ENCODE measurements at regions not wholly inside any gene's neighbourhood (a gene's known extent, or its start where the extent isn't known, plus 50 kb on each side); places are given as distances from the start of the nearest gene placed in this dataset.

- TF ChIP-seq NFE2L1 (CRISPR knock-in tag; IDR thresholded peaks at IDR 0.05) = no peak
- TF ChIP-seq SOX15 (CRISPR knock-in tag; IDR thresholded peaks at IDR 0.05) = no peak
- TF ChIP-seq PREB (CRISPR knock-in tag; IDR thresholded peaks at IDR 0.05; ENCODE audit: borderline replicate concordance) = no peak
- no peak for TF ChIP-seq NR3C1 (CRISPR knock-in tag; conservative IDR thresholded peaks at IDR 0.05; ENCODE audit: low read depth)
- no peak for TF ChIP-seq STAT6 (CRISPR knock-in tag; conservative IDR thresholded peaks at IDR 0.05; ENCODE audit: low read depth)
- TF ChIP-seq FOXP4 (CRISPR knock-in tag; IDR thresholded peaks at IDR 0.05) = no peak
- TF ChIP-seq ZNF317 (CRISPR knock-in tag; IDR thresholded peaks at IDR 0.05; ENCODE audit: borderline replicate concordance, low read depth) = no peak
- TF ChIP-seq ZNF512 (CRISPR knock-in tag; IDR thresholded peaks at IDR 0.05; ENCODE audit: borderline replicate concordance) = no peak
- TF ChIP-seq OVOL2 (CRISPR knock-in tag; IDR thresholded peaks at IDR 0.05; ENCODE audit: borderline replicate concordance) = no peak
Observed at GRCh38 chr7:39890411-39890810, 59.6 kb upstream of the CDK13 start (continued).

GRCh38 chr7:39891894-39892293 is 58.2 kb upstream of the CDK13 start:
- H3K27ac Mint-ChIP-seq = no peak overlapping the region
- H3K27me3 Mint-ChIP-seq (ENCODE audit: low read depth) = no peaks in the 10 kb centered on the region
- H3K9me3 Mint-ChIP-seq = no peaks in the 10 kb centered on the region
- peaks cover 7% of the 10 kb centered on the region; the same call in 1 of the 2 replicates for H3K4me1 Mint-ChIP-seq
- no peaks in the 10 kb centered on the region for H3K36me3 Mint-ChIP-seq
- POLR2A ChIA-PET = no interaction called here
- TF ChIP-seq ZBTB43 (CRISPR knock-in tag; IDR thresholded peaks at IDR 0.05) (no peak), ERG (CRISPR knock-in tag; IDR thresholded peaks at IDR 0.05) (no peak), NFE2L1 (CRISPR knock-in tag; IDR thresholded peaks at IDR 0.05) (no peak), USF2 (CRISPR knock-in tag; IDR thresholded peaks at IDR 0.05) (no peak), JUN (CRISPR knock-in tag; IDR thresholded peaks at IDR 0.05) (no peak), ATF1 (CRISPR knock-in tag; IDR thresholded peaks at IDR 0.05) (no peak), PRRX2 (CRISPR knock-in tag; IDR thresholded peaks at IDR 0.05) (no peak), MAX (CRISPR knock-in tag; IDR thresholded peaks at IDR 0.05) (no peak), ELF4 (CRISPR knock-in tag; IDR thresholded peaks at IDR 0.05; ENCODE audit: low read depth) (no peak)
- ATAC-seq (no peak), DNase-seq (ENCODE audit: low spot score) (no peak)
- CTCF ChIA-PET = no interaction called here
- H3K4me3 Mint-ChIP-seq = no peak overlapping the region

All from WTC11 (cell line).